HG02884 (cell line): ENCODE measurements at regions not wholly inside any gene's neighbourhood (a gene's known extent, or its start where the extent isn't known, plus 50 kb on each side); places are given as distances from the start of the nearest gene placed in this dataset.
A peak's percentile ranks its signal among the peaks of the same experiment; 100 is the strongest.

Experiments used
- ATAC-seq: cut with Tn5 transposase; IDR thresholded peaks from one replicate; pipeline ENCODE4 v1.9.1; 2021; ENCODE audit warnings: mild to moderate bottlenecking, moderate library complexity; ENCODE audit not compliant: unreplicated experiment

- no peak for ATAC-seq
Observed at GRCh38 chr2:126436411-126436810, 219.5 kb upstream of the GYPC start.

DNA sequence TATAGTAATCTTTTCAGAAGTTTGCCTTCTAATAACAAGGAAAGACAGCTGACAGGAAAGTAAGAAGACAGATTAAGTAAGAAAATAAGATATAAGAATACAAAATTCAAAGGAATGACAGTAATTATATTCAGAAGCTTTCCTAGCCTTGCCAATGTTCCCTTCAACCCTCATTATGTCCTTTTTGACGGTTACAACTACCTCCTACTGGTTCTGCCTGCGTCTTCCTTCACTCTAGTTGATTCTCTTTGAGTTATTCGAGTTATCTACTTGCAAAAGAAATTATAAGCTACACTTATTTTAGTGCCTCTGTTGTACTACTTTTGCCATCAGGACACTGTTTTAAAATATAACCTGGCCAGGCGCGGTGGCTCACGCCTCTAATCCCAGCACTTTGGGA lies 218.9 kb upstream of the GYPC start:
- ATAC-seq: no peak

DNA sequence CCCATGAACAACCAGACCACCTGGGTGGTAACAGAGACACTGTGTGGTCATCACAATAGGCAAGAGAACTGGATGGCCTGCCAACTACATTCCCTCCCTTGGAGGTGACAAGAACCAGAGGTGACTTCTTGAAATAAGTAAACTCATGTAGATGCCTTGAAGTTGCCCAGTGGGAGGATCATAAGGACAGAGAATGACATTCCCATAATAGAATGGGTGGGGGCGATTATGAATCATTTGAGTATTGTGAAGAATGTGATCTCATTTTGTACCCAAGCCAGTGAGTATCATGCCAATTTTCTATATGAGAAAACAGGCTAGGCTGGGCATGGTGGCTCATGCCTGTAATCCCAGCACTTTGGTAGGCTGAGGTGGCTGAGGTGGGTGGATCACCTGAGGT lies 211.4 kb upstream of the GYPC start:
- ATAC-seq: no peak

GRCh38 chr2:126446106-126446695 lies 209.8 kb upstream of the GYPC start:
- no peak for ATAC-seq

- ATAC-seq: no peak
Observed at GRCh38 chr2:126448611-126449010, 207.3 kb upstream of the GYPC start.

GRCh38 chr2:126449677-126450076 lies 206.3 kb upstream of the GYPC start:
- peak; percentile 95 for ATAC-seq

DNA sequence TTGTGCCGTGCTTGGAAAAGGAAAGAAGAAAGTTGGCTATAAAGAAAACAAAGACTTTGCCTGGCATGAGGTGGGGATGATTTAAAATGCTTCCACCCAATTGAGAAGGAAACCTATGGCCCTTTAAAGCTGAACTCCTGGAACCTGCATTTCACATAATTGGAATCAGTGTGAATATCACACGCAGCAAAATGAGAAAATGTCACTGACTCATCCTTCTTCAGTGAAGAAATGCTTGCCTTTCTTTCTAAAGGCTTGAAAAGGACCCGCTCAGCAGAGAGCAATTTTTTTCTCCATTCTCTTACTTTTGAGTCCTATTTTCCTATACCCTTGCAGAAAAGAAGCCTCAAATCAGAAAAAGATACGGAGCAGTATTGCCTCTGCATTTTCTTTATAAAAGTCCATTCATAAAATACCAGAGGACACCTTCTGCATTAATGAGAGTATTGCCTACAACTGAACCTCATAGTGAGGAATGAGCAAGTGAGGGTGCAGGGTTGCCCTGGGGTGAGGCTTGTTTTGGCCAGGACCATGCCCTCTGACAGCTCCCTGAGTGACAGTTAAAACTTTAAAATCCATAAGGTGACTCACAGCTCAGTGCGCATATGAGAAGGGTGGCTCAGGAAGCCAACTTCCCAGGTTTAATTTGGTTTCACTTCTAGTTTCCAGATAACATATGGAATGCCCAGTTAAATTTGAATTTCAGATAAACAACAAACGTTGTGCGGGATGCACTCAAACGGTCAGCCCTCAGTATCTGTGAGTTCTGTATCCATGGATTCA lies 191.9 kb upstream of the GYPC start:
- no peak for ATAC-seq

- peak; percentile 91 for ATAC-seq
Observed at GRCh38 chr2:126467367-126468054, 188.4 kb upstream of the GYPC start.

DNA sequence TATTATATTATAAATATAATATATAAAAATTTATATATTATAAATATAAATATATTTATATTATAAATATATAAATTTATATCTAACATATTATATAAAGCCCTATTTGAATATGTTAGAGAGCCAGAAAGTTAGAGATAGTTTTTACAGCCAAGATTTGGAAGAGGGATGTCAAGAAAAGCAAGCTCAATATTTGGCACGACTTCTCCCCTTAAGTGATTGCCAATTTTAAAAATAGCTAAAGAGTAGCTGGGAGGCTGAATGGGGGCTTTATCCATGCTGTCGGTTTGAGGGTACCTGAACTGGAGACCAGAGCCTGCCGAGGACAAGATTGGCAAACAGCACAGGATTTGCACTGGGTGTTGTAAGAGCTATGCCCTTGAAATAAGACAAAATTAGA lies 180.9 kb upstream of the GYPC start:
- no peak for ATAC-seq

DNA sequence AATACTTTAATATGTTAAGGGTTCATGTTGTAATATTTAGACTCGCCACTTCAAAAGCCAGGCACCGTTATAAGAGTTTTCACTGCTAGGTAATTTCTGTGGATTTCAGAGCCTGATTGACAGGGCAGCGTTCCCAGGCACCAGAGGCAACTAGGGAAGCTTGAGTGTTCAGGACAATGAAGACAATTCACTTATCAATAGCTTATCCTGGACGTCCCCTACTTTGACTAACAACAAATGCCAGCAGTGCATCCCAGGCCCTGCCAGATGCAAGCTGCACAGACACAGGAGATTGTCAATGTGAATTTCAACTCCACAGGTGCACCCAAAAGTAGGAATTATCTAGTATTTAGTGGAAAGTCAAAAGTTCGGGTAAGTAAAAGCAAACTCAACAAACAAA lies 179.3 kb upstream of the GYPC start:
- no peak for ATAC-seq

DNA sequence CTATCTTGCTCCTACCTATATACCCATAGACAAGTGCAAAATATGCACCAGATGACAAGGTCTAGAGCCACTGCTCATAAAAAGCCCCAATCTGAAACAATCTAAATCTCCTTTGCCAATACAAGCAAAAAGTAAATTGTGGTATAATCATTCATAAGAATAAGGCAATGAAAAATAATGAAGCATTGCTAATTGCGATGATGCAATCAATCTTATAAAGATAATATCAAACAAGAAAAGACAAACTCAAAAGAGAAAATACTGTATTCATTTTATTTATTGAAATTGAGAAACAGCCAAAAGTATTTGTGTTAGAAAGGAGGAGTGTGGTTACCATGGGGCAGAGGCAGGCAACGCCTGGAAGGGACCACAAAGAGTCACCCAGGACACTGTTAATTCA lies 175.9 kb upstream of the GYPC start:
- no peak for ATAC-seq

GRCh38 chr2:126482582-126483464 lies 173.1 kb upstream of the GYPC start:
- ATAC-seq: no peak

DNA sequence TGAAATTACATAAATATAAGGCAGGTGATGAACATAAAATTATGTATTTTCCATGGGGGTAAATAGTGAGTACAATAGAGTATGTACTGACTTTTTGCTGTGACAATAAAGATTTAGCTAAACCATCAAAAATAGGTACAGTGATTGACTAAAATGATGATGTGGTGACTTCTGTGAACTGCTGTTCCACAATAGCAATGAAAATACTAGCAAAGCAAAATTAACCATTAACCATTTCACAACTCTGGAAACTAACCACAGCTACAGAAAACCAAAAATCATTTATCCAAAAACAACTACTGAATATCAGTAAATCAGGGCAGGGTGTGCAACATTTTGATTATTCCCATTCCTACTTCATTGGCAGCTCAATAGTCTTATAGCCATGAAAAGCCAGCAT lies 161.4 kb upstream of the GYPC start:
- ATAC-seq: no peak

- ATAC-seq: no peak
Observed at GRCh38 chr2:126495189-126495588, 160.8 kb upstream of the GYPC start.

GRCh38 chr2:126496493-126496892 lies 159.5 kb upstream of the GYPC start:
- ATAC-seq: peak; percentile 94

DNA sequence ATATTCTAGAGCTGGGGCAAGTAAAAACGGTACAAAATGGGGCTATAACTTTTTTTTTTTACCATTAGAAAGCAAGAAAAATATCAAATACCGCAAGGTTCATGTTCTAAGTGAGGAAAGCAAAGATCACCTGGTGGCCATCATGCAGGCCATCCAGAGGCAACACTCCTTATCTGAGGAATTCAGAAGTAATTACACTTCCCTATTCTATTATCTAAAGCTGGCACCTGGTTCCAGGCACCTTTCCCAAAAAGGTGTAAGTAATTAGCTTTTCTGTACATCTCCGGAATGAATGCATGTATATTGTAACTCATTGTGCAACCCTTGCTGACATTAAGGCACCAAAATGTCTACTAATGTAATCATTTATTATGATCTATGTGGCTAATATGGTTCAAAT lies 152.5 kb upstream of the GYPC start:
- ATAC-seq: no peak

GRCh38 chr2:126504949-126505348 lies 151.0 kb upstream of the GYPC start:
- ATAC-seq: no peak

DNA sequence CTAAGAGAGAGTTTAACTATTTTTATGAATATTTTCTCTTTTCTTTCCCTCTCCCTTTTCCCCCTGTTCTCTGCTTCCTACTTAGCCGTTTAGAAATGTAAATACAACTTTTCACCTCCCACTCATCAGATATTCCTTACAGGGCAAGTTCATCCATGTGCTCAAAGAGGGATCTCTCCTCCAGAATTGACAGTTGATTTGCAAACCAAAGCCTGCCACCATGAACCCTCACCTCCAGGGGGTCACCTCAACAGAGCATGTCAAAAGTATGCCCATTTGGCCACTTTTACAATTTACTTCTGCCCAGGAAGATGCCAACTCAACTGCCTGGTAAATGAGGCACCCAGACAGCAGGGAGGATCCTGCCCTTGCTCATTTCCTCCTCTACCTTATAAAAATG lies 149.2 kb upstream of the GYPC start:
- no peak for ATAC-seq

GRCh38 chr2:126507425-126507911 lies 148.5 kb upstream of the GYPC start:
- ATAC-seq: no peak

DNA sequence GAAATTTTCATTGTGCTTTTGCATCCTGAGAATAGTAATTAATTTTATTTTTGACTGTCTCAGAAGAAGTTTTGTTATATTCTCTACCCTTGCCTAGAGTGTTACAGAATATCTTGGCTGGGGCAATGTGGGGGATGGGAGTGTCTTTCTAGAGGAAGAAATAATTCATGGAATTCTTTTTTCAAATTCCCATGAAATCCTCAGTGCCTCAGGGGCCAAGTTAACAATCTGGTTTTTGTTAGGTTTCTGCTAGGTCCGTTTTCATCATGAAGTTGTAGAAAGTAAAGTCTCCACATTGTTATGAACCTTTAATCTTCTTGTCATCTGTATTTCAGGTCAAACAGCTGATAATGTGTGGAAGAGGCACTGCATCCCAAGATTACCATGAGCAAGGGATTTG lies 145.6 kb upstream of the GYPC start:
- ATAC-seq: no peak

- ATAC-seq: no peak
Observed at GRCh38 chr2:126510960-126511359, 145.0 kb upstream of the GYPC start.
